22Rv1 (cell line): ENCODE measurements at regions not wholly inside any gene's neighbourhood (a gene's known extent, or its start where the extent isn't known, plus 50 kb on each side); places are given as distances from the start of the nearest gene placed in this dataset.

ENCODE experiments used
- H3K27ac ChIP-seq: fragments of 450-650 bp; 2 replicates; pipeline ENCODE4 v1.5.1; 2017
- CTCF ChIP-seq: fragments of 450-650 bp; IDR thresholded peaks from 2 replicates; pipeline ENCODE4 v1.5.1; 2017; ENCODE audit warnings: mild to moderate bottlenecking
- ZFX ChIP-seq: fragments of 450-650 bp; IDR thresholded peaks from 2 replicates; pipeline ENCODE4 v1.6.1; 2017; ENCODE audit warnings: antibody characterized with exemption, borderline replicate concordance

- TF ChIP-seq ZFX (no peak), CTCF (no peak)
- H3K27ac ChIP-seq, result no peak overlapping the region
Observed at GRCh38 chr14:87043667-87044200, 949.2 kb downstream of the GALC start.

GRCh38 chr14:87042354-87042753, 950.6 kb downstream of the GALC start:
- TF ChIP-seq CTCF (no peak), ZFX (no peak)
- no peak overlapping the region for H3K27ac ChIP-seq

GRCh38 chr14:87041290-87042020, 951.5 kb downstream of the GALC start:
- no peak overlapping the region for H3K27ac ChIP-seq
- TF ChIP-seq CTCF (no peak), ZFX (no peak)

- H3K27ac ChIP-seq, result no peak overlapping the region
- TF ChIP-seq CTCF, result no peak
- no peak for TF ChIP-seq ZFX
Observed at GRCh38 chr14:87034680-87035079, 958.3 kb downstream of the GALC start.

GRCh38 chr14:87030197-87030596, 962.8 kb downstream of the GALC start:
- no peak overlapping the region for H3K27ac ChIP-seq
- TF ChIP-seq CTCF (no peak), ZFX (no peak)

GRCh38 chr14:87020106-87020505, 972.9 kb downstream of the GALC start:
- H3K27ac ChIP-seq, result peak overlapping the region; percentile 54

GRCh38 chr14:87018294-87018693, 974.7 kb downstream of the GALC start:
- H3K27ac ChIP-seq, result no peak overlapping the region
- TF ChIP-seq CTCF (no peak), ZFX (no peak)

GRCh38 chr14:87017335-87017734, 975.6 kb downstream of the GALC start:
- no peak overlapping the region for H3K27ac ChIP-seq
- TF ChIP-seq CTCF (no peak), ZFX (no peak)
